Neural crest cell (in vitro differentiated cells): ENCODE measurements at regions not wholly inside any gene's neighbourhood (a gene's known extent, or its start where the extent isn't known, plus 50 kb on each side); places are given as distances from the start of the nearest gene placed in this dataset.
A peak's percentile ranks its signal among the peaks of the same experiment; 100 is the strongest.

Source experiments
- DNase-seq: peaks from one replicate; pipeline ENCODE4 v3.0.0; 2021; ENCODE audit warnings: low read depth, mixed read lengths, low spot score
- H3K27ac Mint-ChIP-seq: one replicate; pipeline ENCODE4 v1.8.0; 2021; ENCODE audit warnings: mild to moderate bottlenecking, mixed read lengths; ENCODE audit not compliant: unreplicated experiment
- H3K27me3 Mint-ChIP-seq: 2 replicates; pipeline ENCODE4 v1.8.0; 2021; ENCODE audit warnings: low read depth, mild to moderate bottlenecking, mixed read lengths
- H3K36me3 Mint-ChIP-seq: 2 replicates; pipeline ENCODE4 v1.8.0; 2021; ENCODE audit warnings: low read depth, mild to moderate bottlenecking, mixed read lengths
- H3K4me1 Mint-ChIP-seq: 2 replicates; pipeline ENCODE4 v1.8.0; 2021; ENCODE audit warnings: mixed read lengths
- H3K4me3 Mint-ChIP-seq: one replicate; pipeline ENCODE4 v1.8.0; 2021; ENCODE audit warnings: mild to moderate bottlenecking, mixed read lengths
- H3K9me3 Mint-ChIP-seq: 2 replicates; pipeline ENCODE4 v1.8.0; 2021; ENCODE audit warnings: mixed read lengths
- CTCF ChIP-seq: fragments of 200-600 bp; sonication (generic); conservative IDR thresholded peaks from 2 replicates; pipeline ENCODE4 v1.5.0; 2021; ENCODE audit warnings: antibody characterized with exemption, mild to moderate bottlenecking

- DNase-seq = no peak
- Mint-ChIP-seq H3K4me1 (peaks cover 11% of the 10 kb centered on the region), H3K27me3 (no peaks in the 10 kb centered on the region), H3K27ac (no peak overlapping the region), H3K36me3 (no peaks in the 10 kb centered on the region), H3K9me3 (no peaks in the 10 kb centered on the region), H3K4me3 (no peak overlapping the region)
- TF ChIP-seq CTCF = no peak
Measured at GRCh38 chr5:2012885-2013284, 130.2 kb upstream of the IRX4 start.

- no peaks in the 10 kb centered on the region for H3K36me3 Mint-ChIP-seq
- no peak for DNase-seq
- peaks cover 11% of the 10 kb centered on the region for H3K4me1 Mint-ChIP-seq
- H3K4me3 Mint-ChIP-seq = no peak overlapping the region
- TF ChIP-seq CTCF = no peak
- H3K9me3 Mint-ChIP-seq = no peaks in the 10 kb centered on the region
- peak overlapping the region; percentile 60 for H3K27ac Mint-ChIP-seq
- no peaks in the 10 kb centered on the region for H3K27me3 Mint-ChIP-seq
Measured at GRCh38 chr5:2011481-2012411, 129.0 kb upstream of the IRX4 start.

GRCh38 chr5:2010940-2011339, 128.2 kb upstream of the IRX4 start:
- DNase-seq = no peak
- peak overlapping the region; percentile 68 for H3K27ac Mint-ChIP-seq
- no peaks in the 10 kb centered on the region for H3K36me3 Mint-ChIP-seq
- no peak overlapping the region for H3K4me3 Mint-ChIP-seq
- H3K4me1 Mint-ChIP-seq = peaks cover 11% of the 10 kb centered on the region
- H3K9me3 Mint-ChIP-seq = no peaks in the 10 kb centered on the region
- no peaks in the 10 kb centered on the region for H3K27me3 Mint-ChIP-seq
- TF ChIP-seq CTCF = no peak

GRCh38 chr5:2009986-2010914, 127.5 kb upstream of the IRX4 start:
- H3K9me3 Mint-ChIP-seq = no peaks in the 10 kb centered on the region
- peaks cover 2% of the 10 kb centered on the region for H3K27me3 Mint-ChIP-seq
- no peaks in the 10 kb centered on the region for H3K36me3 Mint-ChIP-seq
- H3K4me1 Mint-ChIP-seq = peaks cover 11% of the 10 kb centered on the region
- no peak overlapping the region for H3K4me3 Mint-ChIP-seq
- no peak for DNase-seq
- TF ChIP-seq CTCF = no peak
- H3K27ac Mint-ChIP-seq = no peak overlapping the region

GRCh38 chr5:2008851-2009629, 126.3 kb upstream of the IRX4 start:
- Mint-ChIP-seq H3K9me3 (no peaks in the 10 kb centered on the region), H3K27ac (no peak overlapping the region), H3K4me3 (no peak overlapping the region), H3K36me3 (no peaks in the 10 kb centered on the region), H3K4me1 (peaks cover 9% of the 10 kb centered on the region), H3K27me3 (peaks cover 11% of the 10 kb centered on the region)
- TF ChIP-seq CTCF = no peak
- no peak for DNase-seq
